B cell (primary cell): ENCODE measurements at regions not wholly inside any gene's neighbourhood (a gene's known extent, or its start where the extent isn't known, plus 50 kb on each side); places are given as distances from the start of the nearest gene placed in this dataset.
"Not testable (repeated sequence)": the region's sequence is repeated elsewhere in the genome, so short reads cannot be mapped to it uniquely, and the experiment has no call there.

Source experiments
- ATAC-seq: fragments of 200-7000 bp; cut with Tn5 transposase; one replicate; pipeline ENCODE4 v1.10.0; 2021; ENCODE audit warnings: low read depth, mild to moderate bottlenecking, moderate number of reproducible peaks, moderate library complexity
- CTCF ChIA-PET: fragments of 350-600 bp; sonication (Branson Sonifier 250); formaldehyde crosslinking; loops from one replicate; lab custom pipeline; 2021; ENCODE audit warnings: antibody characterized with exemption, inconsistent platforms; lab: Charles Lee
- POLR2A ChIA-PET: fragments of 350-600 bp; sonication (Branson Sonifier 250); formaldehyde crosslinking; loops from one replicate; lab custom pipeline; 2021; ENCODE audit warnings: antibody characterized with exemption; lab: Charles Lee
- DNase-seq: peaks from one replicate; pipeline ENCODE4 v3.0.0; 2013
- H2AFZ ChIP-seq: 2 replicates; pipeline ENCODE4 v1.6.1; 2012; ENCODE audit warnings: mild to moderate bottlenecking, low read depth, low read length; ENCODE audit not compliant: insufficient read depth, poor library complexity, severe bottlenecking
- H3K27ac ChIP-seq, 2 donors: 1 replicate in 1 of 2; 2 replicates in 1 of 2; pipeline ENCODE4 v1.5.1; 2012 to 2013; ENCODE audit warnings: low read length in 2 of 2, mild to moderate bottlenecking in 2 of 2, moderate library complexity in 1 of 2
- H3K27me3 ChIP-seq, 4 experiments: fragments of 200-600 bp in 1 of 4; sonication (generic) in 1 of 4; replicated peaks in 1 of 4; 1 replicate in 2 of 4; 2 replicates in 2 of 4; pipeline versions ENCODE4 v1.6.1 to v1.7.0; 2013 to 2016; ENCODE audit warnings: low read length in 3 of 4, mild to moderate bottlenecking in 2 of 4, mixed read lengths in 1 of 4, moderate library complexity in 1 of 4; ENCODE audit not compliant: insufficient read depth in 4 of 4, control insufficient read depth in 3 of 4; ENCODE audit errors: control extremely low read depth in 1 of 4
- H3K36me3 ChIP-seq, 2 experiments: replicated peaks in 1 of 2; 1 replicate in 1 of 2; 2 replicates in 1 of 2; pipeline versions ENCODE4 v1.6.1 to v1.7.1; 2013; ENCODE audit warnings: low read length in 1 of 2; ENCODE audit not compliant: insufficient read depth in 2 of 2, control insufficient read depth in 1 of 2; ENCODE audit errors: control extremely low read depth in 1 of 2, extremely low read depth in 1 of 2
- H3K4me1 ChIP-seq, 2 donors: fragments of 200-600 bp in 1 of 2; sonication (generic) in 1 of 2; 1 replicate in 1 of 2; 2 replicates in 1 of 2; pipeline versions ENCODE4 v1.5.1 to v1.6.1; 2013 to 2017; ENCODE audit warnings: low read length in 2 of 2; ENCODE audit not compliant: control insufficient read depth in 2 of 2, insufficient read depth in 2 of 2
- H3K4me2 ChIP-seq: replicated peaks from 2 replicates; pipeline ENCODE3; 2012; ENCODE audit warnings: mild to moderate bottlenecking, low read depth, low read length; ENCODE audit not compliant: poor library complexity, severe bottlenecking
- H3K4me3 ChIP-seq, 5 experiments: fragments of 200-600 bp in 1 of 5; sonication (generic) in 1 of 5; 1 replicate in 3 of 5; 2 replicates in 2 of 5; pipeline versions ENCODE4 v1.5.1 to v1.7.0; 2011 to 2016; ENCODE audit warnings: low read length in 4 of 5, mild to moderate bottlenecking in 4 of 5, low read depth in 2 of 5, control low read depth in 1 of 5, moderate library complexity in 1 of 5; ENCODE audit not compliant: insufficient read depth in 1 of 5; ENCODE audit errors: control extremely low read depth in 1 of 5, extremely low read depth in 1 of 5
- H3K79me2 ChIP-seq: fragments of 200-600 bp; sonication (generic); one replicate; pipeline ENCODE4 v1.6.0; 2016; ENCODE audit warnings: low read length; ENCODE audit not compliant: control insufficient read depth, insufficient read depth
- H3K9ac ChIP-seq: fragments of 200-600 bp; sonication (generic); 2 replicates; pipeline ENCODE4 v1.6.1; 2017; ENCODE audit warnings: mild to moderate bottlenecking, low read length, moderate library complexity
- H3K9me3 ChIP-seq, 3 donors: one replicate each; pipeline versions ENCODE4 v1.6.1 to v1.7.1; 2013; ENCODE audit warnings: low read length in 2 of 3; ENCODE audit not compliant: control insufficient read depth in 2 of 3, insufficient read depth in 1 of 3; ENCODE audit errors: control extremely low read depth in 1 of 3
- H4K20me1 ChIP-seq: 2 replicates; pipeline ENCODE4 v1.6.0; 2012; ENCODE audit warnings: mild to moderate bottlenecking, low read length; ENCODE audit not compliant: insufficient read depth, control insufficient read depth, poor library complexity, severe bottlenecking
- H3K27ac Mint-ChIP-seq: one replicate; pipeline ENCODE4 v1.8.0; 2021; ENCODE audit warnings: mixed read lengths
- H3K27me3 Mint-ChIP-seq: one replicate; pipeline ENCODE4 v1.8.0; 2021; ENCODE audit warnings: mixed read lengths
- H3K4me1 Mint-ChIP-seq: one replicate; pipeline ENCODE4 v1.8.0; 2021; ENCODE audit warnings: mixed read lengths
- H3K4me3 Mint-ChIP-seq: one replicate; pipeline ENCODE4 v1.8.0; 2021; ENCODE audit warnings: mixed read lengths
- H3K9me3 Mint-ChIP-seq: one replicate; pipeline ENCODE4 v1.8.0; 2022; ENCODE audit warnings: mixed read lengths; ENCODE audit not compliant: insufficient read depth
- WGBS: methylation state at CpG from one replicate; pipeline ENCODE4 v1.1.5; 2013; ENCODE audit warnings: missing lambda C conversion rate; ENCODE audit not compliant: insufficient coverage; 5-methylcytosine and 5-hydroxymethylcytosine counted together
- intact Hi-C: fragments of 100-400 bp; cut with micrococcal nuclease; formaldehyde crosslinking; loops from one replicate; pipeline ENCODE4 v1.10.0; 2022

DNA sequence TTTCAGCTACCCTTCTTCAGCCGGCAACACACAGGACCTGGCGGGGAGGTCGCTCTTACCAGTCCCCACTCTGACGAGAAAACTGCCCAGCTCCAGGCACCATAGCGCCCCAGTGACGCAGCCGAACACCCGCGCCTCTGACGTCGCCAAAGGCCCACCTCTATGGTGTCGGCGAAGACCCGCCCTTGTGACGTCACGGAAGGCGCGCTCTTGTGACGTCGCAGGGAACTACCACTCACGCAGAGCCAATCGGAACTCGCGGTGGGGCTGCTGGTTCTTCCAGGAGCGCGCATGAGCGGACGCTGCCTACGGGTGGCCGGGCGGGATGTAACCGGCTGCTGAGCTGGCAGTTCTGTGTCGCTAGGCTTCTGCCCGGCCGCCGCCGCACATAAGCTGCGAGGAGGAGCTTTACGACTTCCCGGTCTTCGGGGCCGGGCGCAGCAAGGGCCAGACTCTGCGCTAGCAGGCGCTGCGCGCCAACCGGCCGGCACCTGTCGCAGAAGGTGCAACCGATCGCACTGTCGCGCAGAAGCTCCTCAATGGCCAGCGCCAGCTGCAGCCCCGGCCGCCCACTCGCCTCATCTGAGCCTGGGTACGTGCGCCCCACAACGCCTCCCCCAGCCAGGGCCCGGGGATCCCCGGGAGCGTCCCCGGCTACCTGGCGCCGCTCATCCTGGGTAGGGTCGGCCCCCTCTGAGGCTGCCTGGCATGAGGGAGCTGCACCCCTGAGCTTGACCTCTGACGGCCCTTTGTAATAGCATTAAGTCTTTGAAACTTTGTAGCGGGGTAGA is 121.3 kb upstream of the FBXO28 start:
- H4K20me1 ChIP-seq, H3K9me3 ChIP-seq, H3K27me3 ChIP-seq, H3K4me1 Mint-ChIP-seq, H3K4me2 ChIP-seq, H3K79me2 ChIP-seq, H3K4me1 ChIP-seq, H3K27me3 Mint-ChIP-seq, CTCF ChIA-PET, H3K36me3 ChIP-seq, H3K9me3 Mint-ChIP-seq: not testable (repeated sequence)
- DNase-seq: peak; percentile 99
- POLR2A ChIA-PET: interaction anchor here (0.7 kb wide), 1 partner anchor 148 kb away, joined by 3 read pairs; no protein-coding TSS in a partner anchor
- H3K4me3 ChIP-seq: peak overlapping the region; percentile 11 to 65 (median 58)
- intact Hi-C loops: loop anchor here (2.0 to 10.0 kb wide), 7 partner anchors 122 to 442 kb away; partner anchors contain the start of genes CAPN2, CNIH4, DEGS1 and FBXO28
- H3K9ac ChIP-seq: peak overlapping the region; percentile 66
- H2AFZ ChIP-seq: peak overlapping the region; percentile 58
- peak overlapping the region; percentile 99 for H3K27ac Mint-ChIP-seq
- peak; percentile 96 for ATAC-seq
- under 1% methylated on average over 43 of the region's 70 CpGs for WGBS
- H3K4me3 Mint-ChIP-seq: peak overlapping the region; percentile 93
- peak overlapping the region; percentile 78 to 88 for H3K27ac ChIP-seq

DNA sequence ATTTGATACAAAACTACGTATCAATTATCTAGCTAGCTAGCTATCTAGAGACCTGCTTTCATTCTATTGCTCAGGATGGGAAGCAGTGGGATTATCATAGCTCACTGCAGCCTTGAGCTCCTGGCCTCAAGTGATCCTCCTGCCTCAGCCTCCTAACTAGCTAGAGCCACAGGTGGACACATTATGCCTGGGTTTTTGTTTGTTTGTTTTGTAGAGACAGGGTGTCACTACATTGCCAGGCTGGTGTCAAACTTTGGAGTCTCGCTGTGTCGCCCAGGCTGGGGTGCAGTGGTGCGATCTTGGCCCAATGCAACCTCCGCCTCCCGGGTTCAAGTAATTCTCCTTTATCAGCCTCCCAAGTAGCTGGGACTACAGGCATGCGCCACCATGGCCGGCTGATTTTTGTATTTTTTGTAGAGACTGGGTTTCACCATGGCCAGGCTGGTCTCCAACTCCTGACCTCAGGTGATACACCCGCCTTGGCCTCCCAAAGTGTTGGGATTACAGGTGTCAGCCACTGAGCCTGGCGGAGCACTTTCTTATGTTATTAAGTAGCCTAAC is 122.5 kb upstream of the FBXO28 start:
- H3K79me2 ChIP-seq, H4K20me1 ChIP-seq, H3K4me3 Mint-ChIP-seq, H3K4me3 ChIP-seq, H3K9ac ChIP-seq, H3K27me3 ChIP-seq, DNase-seq, H3K9me3 Mint-ChIP-seq, CTCF ChIA-PET, H2AFZ ChIP-seq, ATAC-seq, POLR2A ChIA-PET, H3K36me3 ChIP-seq, H3K4me2 ChIP-seq, H3K27ac ChIP-seq, H3K27me3 Mint-ChIP-seq, H3K4me1 ChIP-seq, H3K9me3 ChIP-seq, H3K4me1 Mint-ChIP-seq: not testable (repeated sequence)
- H3K27ac Mint-ChIP-seq: peak overlapping the region; percentile 10
- intact Hi-C loops: loop anchor here (5.0 to 10.0 kb wide), 2 partner anchors 279 to 443 kb away; partner anchors contain the start of genes CAPN2 and WDR26
- 100% methylated on average over 5 of the region's 10 CpGs for WGBS

DNA sequence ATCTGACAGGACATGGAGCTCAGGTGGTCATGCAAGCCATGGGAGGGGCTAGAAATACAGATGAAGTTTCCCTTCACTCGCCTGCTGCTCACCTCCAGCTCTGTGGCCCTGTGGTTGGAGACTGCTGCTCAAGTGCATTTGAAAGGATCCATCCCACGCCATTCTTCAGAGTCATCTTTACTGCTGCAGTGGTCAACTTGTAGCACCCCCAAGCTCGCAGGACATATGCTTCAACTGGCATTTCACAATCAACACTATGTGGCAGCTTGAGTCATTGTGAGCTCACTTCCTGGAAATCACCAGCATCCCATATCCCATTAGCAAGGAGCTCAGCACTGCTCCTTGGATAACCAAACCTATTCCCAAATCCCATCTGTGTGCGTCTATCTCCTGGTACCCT is 116.2 kb upstream of the TP53BP2 start:
- H3K9ac ChIP-seq, ATAC-seq, H3K79me2 ChIP-seq, H3K9me3 Mint-ChIP-seq, H3K27me3 ChIP-seq, H3K9me3 ChIP-seq, CTCF ChIA-PET, H3K4me3 ChIP-seq, H4K20me1 ChIP-seq, H3K4me1 Mint-ChIP-seq, H3K4me3 Mint-ChIP-seq, H3K27ac ChIP-seq, H3K36me3 ChIP-seq, H3K27me3 Mint-ChIP-seq, H3K27ac Mint-ChIP-seq, POLR2A ChIA-PET, DNase-seq, H3K4me2 ChIP-seq, H3K4me1 ChIP-seq, intact Hi-C loops, H2AFZ ChIP-seq: not testable (repeated sequence)
- 100% methylated on average over 2 of the region's 4 CpGs for WGBS

DNA sequence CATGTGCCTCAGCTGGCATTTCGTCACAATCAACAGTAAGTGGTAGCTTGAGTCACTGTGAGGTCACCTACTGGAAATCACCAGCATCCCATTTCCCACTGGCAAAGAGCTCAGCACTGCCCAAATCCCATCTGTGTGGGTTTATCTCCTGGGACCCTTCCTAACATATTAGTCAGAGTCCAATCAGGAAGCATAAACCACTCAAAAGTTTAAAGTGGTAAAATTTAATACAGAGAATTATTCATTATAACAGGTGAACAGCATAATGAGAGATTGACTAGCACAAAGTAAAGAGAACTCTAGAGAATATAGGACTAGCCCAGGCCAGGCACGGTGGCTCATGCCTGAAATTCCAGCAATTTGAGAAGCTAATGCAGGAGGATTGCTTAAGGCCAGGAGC is 107.1 kb upstream of the TP53BP2 start:
- H3K27me3 Mint-ChIP-seq, H3K27ac Mint-ChIP-seq, ATAC-seq, H3K4me3 ChIP-seq, CTCF ChIA-PET, H3K4me1 Mint-ChIP-seq, H3K4me3 Mint-ChIP-seq, H3K27me3 ChIP-seq, H3K79me2 ChIP-seq, H2AFZ ChIP-seq, H3K27ac ChIP-seq, H3K4me2 ChIP-seq, H4K20me1 ChIP-seq, H3K9me3 Mint-ChIP-seq, H3K9me3 ChIP-seq, H3K4me1 ChIP-seq, POLR2A ChIA-PET, H3K9ac ChIP-seq, intact Hi-C loops, DNase-seq, H3K36me3 ChIP-seq: not testable (repeated sequence)
- WGBS: no CpG with 5 or more reads among the region's 2 CpGs
